GM18909 (cell line): ENCODE measurements at regions not wholly inside any gene's neighbourhood (a gene's known extent, or its start where the extent isn't known, plus 50 kb on each side); places are given as distances from the start of the nearest gene placed in this dataset.
A peak's percentile ranks its signal among the peaks of the same experiment; 100 is the strongest.
"Not testable (repeated sequence)": the region's sequence is repeated elsewhere in the genome, so short reads cannot be mapped to it uniquely, and the experiment has no call there.

Experiments used
- ATAC-seq: cut with Tn5 transposase; IDR thresholded peaks from one replicate; pipeline ENCODE4 v1.9.1; 2021; ENCODE audit warnings: mild to moderate bottlenecking; ENCODE audit not compliant: unreplicated experiment, poor library complexity

- no peak for ATAC-seq
These were observed 129.6 kb upstream of the TNRC6C start for GRCh38 chr17:77828749-77829539.

DNA sequence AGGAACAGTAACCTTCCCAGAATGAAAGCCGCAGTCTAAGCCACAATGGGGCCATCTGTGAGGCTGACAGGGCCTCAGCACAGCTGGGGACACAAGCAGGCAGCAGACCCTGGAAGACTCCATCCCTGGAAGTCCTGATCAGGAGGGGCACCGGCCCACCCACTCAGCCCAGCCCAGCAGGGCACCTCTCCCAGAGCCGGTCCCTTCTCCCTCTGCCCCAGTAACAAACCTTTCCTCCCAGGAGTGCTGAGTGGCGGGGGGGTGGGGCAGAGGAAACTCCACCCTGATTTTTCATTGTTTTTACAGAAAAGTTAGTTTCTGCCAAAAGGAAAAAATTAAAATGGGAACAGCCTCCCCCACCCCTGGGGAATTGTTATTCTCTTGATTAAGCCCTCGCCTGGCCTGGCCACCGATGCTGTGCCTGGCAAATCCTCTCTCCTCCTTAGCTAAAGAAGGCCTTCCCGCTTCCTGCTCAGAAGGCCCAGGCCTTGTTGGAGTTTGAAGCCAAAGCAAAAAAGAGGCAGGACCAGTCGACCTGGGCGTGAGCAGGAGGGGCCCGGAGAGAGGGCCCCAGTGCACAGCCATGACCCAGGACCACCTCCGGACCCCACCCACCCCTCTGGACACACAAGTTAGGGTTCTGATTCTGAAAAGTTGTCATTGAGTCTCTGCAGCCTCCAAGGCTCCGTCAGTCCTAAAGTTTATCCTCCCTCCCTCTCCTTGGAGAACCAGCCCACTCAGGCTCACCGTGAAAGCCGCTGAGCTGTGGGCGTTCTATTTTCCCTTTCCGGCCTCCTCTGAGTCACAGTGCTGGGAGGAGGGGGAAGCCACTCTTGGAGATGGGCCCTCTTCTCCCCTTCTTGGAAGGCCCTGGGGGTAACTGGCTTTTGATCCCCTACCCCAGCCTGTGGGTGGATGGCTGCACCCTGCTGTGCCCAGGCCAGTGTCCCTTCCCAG lies 128.4 kb upstream of the TNRC6C start:
- no peak for ATAC-seq

DNA sequence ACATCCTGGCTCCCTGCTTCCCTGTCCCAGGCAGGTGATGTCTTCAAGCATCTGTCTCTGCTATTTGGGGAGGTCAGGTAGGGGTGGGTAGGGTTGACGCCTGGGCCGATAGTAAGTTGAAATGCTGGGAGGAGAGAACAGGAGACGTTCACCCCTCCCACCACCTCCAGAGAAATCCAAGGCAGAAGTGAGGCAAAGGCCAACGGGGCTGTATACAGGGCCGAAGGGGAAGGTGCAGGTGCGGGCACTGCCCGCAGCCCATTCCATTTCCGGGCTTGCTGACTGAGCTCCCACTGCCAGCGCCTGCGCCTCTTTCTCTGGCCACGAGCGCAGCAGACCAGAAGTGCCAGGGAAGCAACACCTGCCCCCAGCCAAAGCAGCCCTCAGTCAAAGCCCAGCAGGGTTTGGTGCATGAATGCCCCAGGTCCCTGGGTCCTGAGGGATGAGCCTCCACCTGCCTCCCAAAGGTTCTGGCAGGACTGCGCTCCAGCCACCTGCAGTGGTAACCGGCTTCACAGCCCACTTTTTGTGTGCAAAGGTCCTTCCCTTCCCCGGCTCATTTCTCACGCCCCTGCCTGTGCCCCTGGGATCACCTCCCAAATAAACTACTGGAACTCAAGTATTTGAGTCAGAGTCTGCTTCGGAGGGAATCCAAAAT lies 127.6 kb upstream of the TNRC6C start:
- no peak for ATAC-seq

- no peak for ATAC-seq
These were observed 126.9 kb upstream of the TNRC6C start for GRCh38 chr17:77831474-77832179.

GRCh38 chr17:77832180-77832560 lies 126.3 kb upstream of the TNRC6C start:
- no peak for ATAC-seq

DNA sequence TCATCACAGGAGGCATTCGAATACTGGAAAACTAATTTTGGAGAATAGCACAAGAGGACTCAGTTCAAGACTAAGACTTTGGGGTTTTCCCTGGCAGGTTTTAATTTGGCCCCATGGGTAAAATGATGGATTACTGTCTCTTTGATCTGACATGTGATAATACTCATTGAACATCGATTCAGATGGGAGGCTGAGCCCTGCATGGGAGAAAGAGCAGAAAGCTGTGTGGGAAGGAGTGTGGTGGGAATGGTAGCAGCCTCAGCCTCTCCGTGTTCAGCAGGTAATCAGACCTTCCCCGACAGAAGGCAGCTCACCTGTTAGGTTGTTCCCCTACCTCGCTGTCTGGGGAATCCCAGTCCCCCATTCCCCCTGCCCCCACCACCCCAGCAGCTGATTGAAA lies 124.7 kb upstream of the TNRC6C start:
- no peak for ATAC-seq

DNA sequence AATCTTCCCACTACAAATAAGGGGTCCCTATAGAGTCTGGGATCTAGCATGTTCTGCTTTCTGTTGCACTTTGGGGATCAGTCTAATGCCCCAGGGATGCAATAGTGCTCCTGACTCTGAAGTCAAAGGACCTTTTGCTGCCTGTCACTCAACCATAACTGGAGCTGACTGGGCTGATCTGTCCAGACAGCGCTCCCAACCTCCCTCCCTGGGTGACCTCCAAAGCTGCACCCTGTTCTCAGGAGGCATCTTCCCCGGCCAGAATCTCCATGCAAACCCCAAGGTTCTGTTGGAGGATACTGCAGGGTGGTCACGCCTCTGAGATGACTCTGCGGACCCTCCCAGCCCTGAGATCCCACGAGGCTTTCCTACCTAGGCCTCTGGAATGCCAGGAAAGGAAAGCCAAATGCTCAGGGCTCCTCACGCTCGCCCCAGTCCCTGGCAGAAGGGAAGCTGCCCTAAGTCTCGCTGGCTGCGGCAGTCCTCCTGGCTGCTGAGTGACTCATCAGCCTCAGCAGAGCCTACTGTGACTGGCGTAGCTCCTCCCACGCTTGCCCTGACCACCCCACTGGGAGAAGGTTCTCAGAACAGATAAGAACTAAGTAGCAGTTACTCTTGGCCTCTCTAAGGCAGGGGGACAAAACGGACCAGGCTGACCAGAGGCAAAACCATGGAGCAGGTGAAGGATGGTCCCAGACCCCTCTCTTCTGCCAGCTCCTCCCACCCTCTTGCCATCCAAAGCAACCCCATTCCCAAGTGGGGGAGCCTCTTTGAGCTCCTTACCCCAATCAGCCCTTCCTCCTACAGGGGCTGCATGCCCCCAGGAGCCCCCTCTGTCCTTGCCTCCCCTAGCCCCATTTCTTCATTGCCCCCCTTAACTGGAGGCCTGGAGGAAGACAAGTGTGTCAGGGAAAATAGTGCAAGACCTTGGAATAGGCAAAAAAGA lies 124.1 kb upstream of the TNRC6C start:
- ATAC-seq, result peak; percentile 62

DNA sequence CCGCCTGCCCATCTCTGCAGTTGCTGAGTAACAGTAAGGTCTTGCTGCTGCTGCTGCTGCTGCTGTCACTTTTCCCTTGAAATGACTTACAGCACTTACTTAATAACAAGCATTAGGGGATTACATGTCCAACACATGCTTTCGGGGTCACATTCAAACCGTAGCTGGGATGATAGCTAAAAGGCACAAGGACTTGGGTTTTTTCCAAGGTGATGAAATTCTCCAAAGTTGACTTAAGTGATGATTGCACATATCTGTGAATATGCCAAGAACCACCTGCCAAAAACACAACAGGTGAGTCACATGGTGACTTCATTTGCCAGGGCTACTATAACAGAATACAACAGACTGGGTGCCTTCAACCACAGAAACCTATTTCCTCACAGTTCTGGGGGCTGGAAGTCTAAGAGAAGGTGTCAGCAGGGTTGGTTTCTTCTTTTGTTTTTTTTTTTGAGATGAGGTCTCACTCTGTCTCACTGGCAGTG lies 121.9 kb upstream of the TNRC6C start:
- no peak for ATAC-seq

- not testable (repeated sequence) for ATAC-seq
These were observed 121.4 kb upstream of the TNRC6C start for GRCh38 chr17:77837072-77837471.

DNA sequence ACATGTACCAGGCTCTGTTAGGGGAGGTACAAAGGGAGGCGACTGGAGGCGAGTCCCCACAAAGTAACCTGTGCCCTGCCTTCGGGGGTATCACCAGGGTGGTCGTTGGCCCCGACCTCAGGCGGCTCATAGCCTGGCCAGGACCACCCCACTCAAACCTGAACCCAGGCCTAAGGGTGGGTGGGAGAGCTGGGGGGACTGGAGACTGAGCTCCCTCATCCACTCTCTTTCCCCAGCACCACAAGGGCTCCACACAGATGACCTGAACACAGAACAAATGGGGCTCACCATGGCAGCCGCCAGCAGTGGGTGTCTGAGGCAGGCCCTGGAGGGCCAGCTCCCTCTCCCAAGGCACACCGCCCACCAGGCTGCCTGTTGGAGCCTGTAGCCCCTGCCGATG lies 120.6 kb upstream of the TNRC6C start:
- no peak for ATAC-seq

DNA sequence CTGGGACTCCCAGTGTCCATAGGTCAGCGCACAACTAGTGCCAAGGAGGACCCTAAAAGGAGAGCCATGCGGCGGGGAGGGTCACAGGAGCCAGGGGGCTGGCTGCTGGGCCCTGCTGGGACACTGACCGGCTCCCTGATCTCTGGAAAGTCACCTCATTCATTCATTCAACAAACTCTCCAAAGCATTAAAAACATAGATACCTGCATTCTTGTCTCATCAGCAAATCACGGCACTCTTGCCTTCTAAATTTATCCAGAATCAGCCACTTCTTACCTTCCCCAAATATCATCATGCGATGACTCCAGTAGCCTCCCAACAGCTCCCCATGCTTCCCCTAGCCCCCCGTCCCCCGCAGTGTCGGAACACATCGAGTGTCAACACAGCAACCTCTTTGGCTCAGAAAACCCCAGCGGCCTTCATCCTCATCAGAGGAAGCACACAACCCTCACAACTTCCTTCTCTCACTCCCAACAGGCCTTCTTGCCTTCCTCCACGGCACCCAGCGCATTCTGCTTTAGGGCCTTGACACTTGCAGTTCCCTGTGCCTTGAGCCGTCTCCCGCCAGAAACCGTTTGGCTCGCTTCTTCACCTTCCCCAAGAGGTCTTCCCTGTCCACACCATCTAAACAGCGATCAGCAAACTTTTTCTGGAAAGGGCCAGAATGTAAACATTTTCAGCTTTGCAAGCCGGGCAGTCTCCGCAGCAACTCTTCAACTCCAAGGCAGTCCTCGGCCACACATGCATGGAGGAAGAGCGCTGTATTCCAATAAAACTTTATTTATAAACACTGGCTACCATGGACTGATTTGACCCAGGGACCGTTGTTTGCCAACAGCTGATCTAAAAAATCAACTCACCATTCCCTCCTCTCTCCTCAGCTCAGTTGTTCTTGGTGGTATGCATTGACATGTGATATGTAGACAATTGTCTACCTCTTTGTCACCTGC lies 119.5 kb upstream of the TNRC6C start:
- no peak for ATAC-seq

DNA sequence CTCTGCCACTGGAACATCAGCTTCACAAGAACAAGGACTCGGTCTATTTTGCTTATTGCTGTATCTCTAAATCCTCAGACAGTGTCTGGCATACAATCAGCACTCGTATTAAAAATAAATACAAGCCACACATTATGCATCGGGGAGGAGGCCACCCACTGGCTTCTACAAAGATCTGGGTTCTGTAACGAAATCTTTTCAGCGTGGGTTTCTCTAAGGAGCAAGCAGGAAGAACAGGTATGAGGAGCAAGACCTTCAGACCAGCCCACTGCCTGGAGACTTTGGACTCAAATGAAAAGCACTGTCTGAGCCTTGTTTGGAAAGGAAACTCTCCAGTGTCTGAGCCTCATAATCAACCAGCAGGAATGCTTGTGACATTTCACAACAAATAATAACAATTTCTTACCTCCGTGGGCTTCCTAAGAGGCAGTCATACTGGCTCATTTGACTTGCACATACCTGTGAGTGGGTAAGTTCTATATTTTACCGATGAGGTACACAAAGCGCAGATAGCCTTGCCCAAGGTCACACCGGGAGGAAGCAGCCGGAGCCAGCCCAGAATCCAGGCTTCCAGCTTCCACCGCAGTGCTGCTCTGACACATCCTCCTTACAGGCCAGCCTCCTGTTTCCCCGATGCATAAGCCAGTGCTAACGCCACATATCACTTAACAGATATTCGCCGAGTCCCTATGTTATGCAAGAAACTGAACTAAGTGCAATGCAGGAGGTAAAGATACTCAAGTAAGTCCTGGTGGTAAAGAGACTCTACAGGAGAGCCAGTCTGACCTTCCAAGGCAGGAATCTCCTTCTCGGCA lies 118.6 kb upstream of the TNRC6C start:
- ATAC-seq, result no peak

- no peak for ATAC-seq
These were observed 117.9 kb upstream of the TNRC6C start for GRCh38 chr17:77840513-77841165.

DNA sequence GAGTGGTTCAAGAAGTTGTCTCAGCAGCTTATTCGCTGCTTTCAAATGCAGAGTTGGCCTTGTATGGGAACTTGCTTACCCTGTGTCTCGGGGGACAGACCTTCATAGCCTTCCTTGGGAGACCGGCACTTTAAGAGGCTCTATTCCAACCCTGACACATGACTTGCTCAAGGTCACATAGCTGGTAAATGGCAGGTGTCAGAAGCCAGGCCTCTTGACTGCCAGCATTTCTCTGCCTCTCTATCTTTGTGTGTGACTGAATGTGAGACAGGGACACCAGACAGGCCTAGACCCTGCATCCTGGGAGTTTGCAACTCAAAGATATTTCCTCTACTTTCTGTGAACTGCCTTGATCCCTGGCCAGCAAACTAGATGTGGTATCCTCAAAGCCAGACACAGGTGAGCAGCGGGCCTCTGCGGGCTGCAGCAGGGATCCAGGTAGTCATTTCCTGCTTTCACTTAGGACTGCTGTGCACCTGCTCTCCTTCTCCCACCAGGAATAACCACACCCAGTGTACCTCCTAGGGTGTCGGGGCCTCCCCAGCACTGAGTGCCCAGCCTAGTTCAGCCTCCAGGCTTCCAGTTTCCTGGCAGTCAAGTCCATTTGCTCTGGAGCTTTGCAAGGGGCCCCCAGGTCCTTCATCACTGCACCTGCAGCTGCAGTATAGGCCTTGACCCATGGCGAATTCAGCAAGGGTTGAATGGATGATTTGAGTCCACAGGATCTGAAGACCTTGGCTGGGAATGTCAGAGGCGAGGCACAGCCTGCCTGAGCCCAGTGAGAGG lies 116.6 kb upstream of the TNRC6C start:
- no peak for ATAC-seq

DNA sequence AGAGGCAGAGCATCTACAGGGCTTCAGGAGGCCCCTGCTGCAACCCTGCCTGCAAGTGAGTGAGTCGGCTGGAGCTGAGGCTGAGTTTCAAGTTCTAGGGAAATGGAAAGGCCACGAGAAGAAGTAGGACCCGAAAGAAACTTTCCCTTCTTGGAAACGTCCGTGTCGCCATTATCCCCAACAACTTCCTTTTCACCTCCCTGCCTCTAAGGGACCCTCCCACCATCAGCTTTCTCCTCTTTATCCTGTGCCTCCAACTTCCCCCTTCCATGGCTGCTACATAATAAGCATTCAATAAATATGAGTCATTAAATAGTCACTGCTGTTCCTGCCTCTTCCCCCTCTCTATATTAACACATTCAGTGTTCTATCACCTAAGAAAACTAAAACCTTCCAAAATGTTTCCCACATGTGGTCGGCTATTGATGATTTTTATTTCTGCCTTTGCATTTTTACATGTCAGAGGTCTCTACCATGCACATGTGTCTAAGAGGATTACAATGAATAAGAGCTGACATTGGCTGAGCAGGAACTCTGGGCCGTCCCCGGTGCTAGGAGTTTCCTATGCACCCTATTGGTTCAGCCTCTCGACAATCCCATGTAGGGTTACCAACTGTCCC lies 115.9 kb upstream of the TNRC6C start:
- ATAC-seq, result no peak
